DOHH2 (cell line): ENCODE measurements at regions not wholly inside any gene's neighbourhood (a gene's known extent, or its start where the extent isn't known, plus 50 kb on each side); places are given as distances from the start of the nearest gene placed in this dataset.

ENCODE experiments used
- CTCF ChIP-seq: fragments of 200-600 bp; sonication (generic); IDR thresholded peaks from one replicate; pipeline ENCODE4 v1.5.1; 2014; ENCODE audit warnings: antibody characterized with exemption, mild to moderate bottlenecking, low read depth, low read length; ENCODE audit not compliant: poor library complexity, severe bottlenecking
- EZH2phosphoT487 ChIP-seq: fragments of 200-600 bp; sonication (generic); IDR thresholded peaks from 2 replicates; pipeline ENCODE4 v1.6.1; 2017; ENCODE audit warnings: borderline replicate concordance, mild to moderate bottlenecking, antibody characterized with exemption, low read length, moderate library complexity, mixed read lengths

GRCh38 chr10:71082960-71083715 lies 129.2 kb upstream of the UNC5B start:
- TF ChIP-seq CTCF (no peak), EZH2phosphoT487 (no peak)
